Hepatocyte (in vitro differentiated cells): ENCODE measurements at regions not wholly inside any gene's neighbourhood (a gene's known extent, or its start where the extent isn't known, plus 50 kb on each side); places are given as distances from the start of the nearest gene placed in this dataset.

Source experiments
- DNase-seq: peaks from one replicate; pipeline ENCODE4 v3.0.0-alpha.2; 2016; ENCODE audit warnings: low spot score
- H2AFZ ChIP-seq: fragments of 200-600 bp; sonication (generic); 2 replicates; pipeline ENCODE4 v1.6.0; 2016; ENCODE audit warnings: antibody characterized with exemption, mild to moderate bottlenecking
- H3K27ac ChIP-seq: fragments of 200-600 bp; sonication (generic); 2 replicates; pipeline ENCODE4 v1.5.1; 2016; ENCODE audit warnings: mild to moderate bottlenecking
- H3K27me3 ChIP-seq: fragments of 200-600 bp; sonication (generic); 2 replicates; pipeline ENCODE4 v1.6.1; 2016
- H3K36me3 ChIP-seq: fragments of 200-600 bp; sonication (generic); replicated peaks from 2 replicates; pipeline ENCODE4 v1.5.1; 2016; ENCODE audit warnings: low read depth; ENCODE audit not compliant: insufficient read depth
- H3K4me1 ChIP-seq: fragments of 200-600 bp; sonication (generic); 2 replicates; pipeline ENCODE4 v1.5.1; 2016; ENCODE audit warnings: mild to moderate bottlenecking, moderate library complexity; ENCODE audit not compliant: insufficient read depth
- H3K4me2 ChIP-seq: fragments of 200-600 bp; sonication (generic); 2 replicates; pipeline ENCODE4 v1.6.0; 2016
- H3K4me3 ChIP-seq: fragments of 200-600 bp; sonication (generic); 2 replicates; pipeline ENCODE4 v1.5.1; 2016; ENCODE audit warnings: mild to moderate bottlenecking
- H3K79me2 ChIP-seq: fragments of 200-600 bp; sonication (generic); 2 replicates; pipeline ENCODE4 v1.6.0; 2017; ENCODE audit warnings: mild to moderate bottlenecking
- H3K9me2 ChIP-seq: fragments of 200-600 bp; sonication (generic); replicated peaks from 2 replicates; pipeline ENCODE4 v1.6.0; 2017; ENCODE audit warnings: mild to moderate bottlenecking; ENCODE audit not compliant: insufficient read depth
- H3K9me3 ChIP-seq: fragments of 200-600 bp; sonication (generic); 2 replicates; pipeline ENCODE4 v1.5.1; 2016; ENCODE audit warnings: low read depth, mild to moderate bottlenecking
- H4K20me1 ChIP-seq: fragments of 200-600 bp; sonication (generic); 2 replicates; pipeline ENCODE4 v1.6.0; 2016; ENCODE audit warnings: mild to moderate bottlenecking; ENCODE audit not compliant: insufficient read depth, poor library complexity, severe bottlenecking
- EZH2 ChIP-seq: fragments of 200-600 bp; sonication (generic); IDR thresholded peaks from 2 replicates; pipeline ENCODE4 v1.6.1; 2016; ENCODE audit warnings: antibody characterized with exemption, mild to moderate bottlenecking, borderline replicate concordance
- EZH2phosphoT487 ChIP-seq: fragments of 200-600 bp; sonication (generic); IDR thresholded peaks from one replicate; pipeline ENCODE4 v1.6.1; 2018; ENCODE audit warnings: antibody characterized with exemption, mild to moderate bottlenecking, low read depth, moderate library complexity; ENCODE audit not compliant: unreplicated experiment, severe bottlenecking
- WGBS: methylation state at CpG from one replicate; pipeline ENCODE4 v1.1.6; 2016; ENCODE audit warnings: low lambda C conversion rate; ENCODE audit errors: missing lambda C conversion rate; 5-methylcytosine and 5-hydroxymethylcytosine counted together
- TF ChIP-seq, protein P1 (sequence below): fragments of 200-600 bp; sonication (generic); IDR thresholded peaks from 2 replicates; pipeline ENCODE4 v1.5.1; 2016; ENCODE audit warnings: antibody characterized with exemption, mild to moderate bottlenecking; ENCODE audit not compliant: poor library complexity

DNA sequence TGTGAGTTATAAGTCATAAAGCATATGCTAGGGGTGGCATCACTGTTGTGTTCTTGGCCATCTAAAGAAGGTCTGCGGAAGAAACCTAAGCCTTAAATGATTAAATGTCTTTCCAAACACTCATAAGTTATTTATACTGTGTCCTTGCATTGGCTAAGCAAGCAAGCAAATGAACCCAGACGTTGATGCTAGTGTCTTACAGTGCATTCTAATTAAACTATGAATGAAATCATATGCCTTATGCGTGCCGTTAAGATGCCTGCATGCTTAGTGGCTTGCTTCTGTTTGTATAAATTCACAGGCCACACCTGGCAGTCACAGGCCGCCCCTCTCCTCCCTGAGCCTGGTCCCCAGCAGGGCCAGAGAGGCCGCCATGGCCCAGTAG lies 49.9 kb downstream of the RIN2 start:
- Histone ChIP-seq H3K4me1 (no peaks in the 10 kb centered on the region), H3K27me3 (no peaks in the 10 kb centered on the region), H2AFZ (no peak overlapping the region), H3K4me3 (no peak overlapping the region), H4K20me1 (no peaks in the 10 kb centered on the region), H3K27ac (no peak overlapping the region), H3K9me3 (no peaks in the 10 kb centered on the region), H3K79me2 (no peaks in the 10 kb centered on the region), H3K4me2 (no peak overlapping the region), H3K9me2 (no peaks in the 10 kb centered on the region), H3K36me3 (no peaks in the 10 kb centered on the region)
- TF ChIP-seq EZH2 = no peak
- TF ChIP-seq, protein P1, sequence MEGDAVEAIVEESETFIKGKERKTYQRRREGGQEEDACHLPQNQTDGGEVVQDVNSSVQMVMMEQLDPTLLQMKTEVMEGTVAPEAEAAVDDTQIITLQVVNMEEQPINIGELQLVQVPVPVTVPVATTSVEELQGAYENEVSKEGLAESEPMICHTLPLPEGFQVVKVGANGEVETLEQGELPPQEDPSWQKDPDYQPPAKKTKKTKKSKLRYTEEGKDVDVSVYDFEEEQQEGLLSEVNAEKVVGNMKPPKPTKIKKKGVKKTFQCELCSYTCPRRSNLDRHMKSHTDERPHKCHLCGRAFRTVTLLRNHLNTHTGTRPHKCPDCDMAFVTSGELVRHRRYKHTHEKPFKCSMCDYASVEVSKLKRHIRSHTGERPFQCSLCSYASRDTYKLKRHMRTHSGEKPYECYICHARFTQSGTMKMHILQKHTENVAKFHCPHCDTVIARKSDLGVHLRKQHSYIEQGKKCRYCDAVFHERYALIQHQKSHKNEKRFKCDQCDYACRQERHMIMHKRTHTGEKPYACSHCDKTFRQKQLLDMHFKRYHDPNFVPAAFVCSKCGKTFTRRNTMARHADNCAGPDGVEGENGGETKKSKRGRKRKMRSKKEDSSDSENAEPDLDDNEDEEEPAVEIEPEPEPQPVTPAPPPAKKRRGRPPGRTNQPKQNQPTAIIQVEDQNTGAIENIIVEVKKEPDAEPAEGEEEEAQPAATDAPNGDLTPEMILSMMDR = no peak
- no peak for TF ChIP-seq EZH2phosphoT487
- no peak for DNase-seq
- 70% methylated on average over 6 of the region's 6 CpGs for WGBS

DNA sequence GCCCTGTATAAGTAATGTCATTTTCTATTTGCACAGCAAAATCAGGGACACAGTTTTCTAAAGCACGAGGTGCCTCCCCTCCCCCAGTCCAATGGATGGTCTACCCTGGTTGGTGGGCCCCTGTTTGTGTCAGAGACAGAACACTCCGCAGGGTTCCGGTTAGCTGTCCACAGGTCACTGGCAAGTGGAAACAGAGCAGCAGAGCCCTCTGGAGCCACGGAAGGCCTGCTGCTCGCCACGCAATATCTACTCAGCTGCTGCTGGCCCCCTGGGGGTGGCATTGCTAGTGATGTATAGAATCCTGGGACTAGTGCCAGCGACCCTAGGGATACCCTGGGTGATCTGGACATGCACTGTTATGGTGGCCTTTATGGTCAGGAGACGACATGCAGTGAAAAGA lies 50.4 kb downstream of the RIN2 start:
- H3K79me2 ChIP-seq = no peaks in the 10 kb centered on the region
- H3K4me1 ChIP-seq = no peaks in the 10 kb centered on the region
- H3K27ac ChIP-seq = no peak overlapping the region
- TF ChIP-seq EZH2 (no peak), EZH2phosphoT487 (no peak)
- TF ChIP-seq, protein P1 = no peak
- WGBS = 94% methylated on average over 8 of the region's 8 CpGs
- no peak overlapping the region for H2AFZ ChIP-seq
- H3K9me3 ChIP-seq = no peaks in the 10 kb centered on the region
- no peaks in the 10 kb centered on the region for H3K36me3 ChIP-seq
- no peak overlapping the region for H3K4me3 ChIP-seq
- H3K27me3 ChIP-seq = no peaks in the 10 kb centered on the region
- H3K4me2 ChIP-seq = no peak overlapping the region
- H3K9me2 ChIP-seq = no peaks in the 10 kb centered on the region
- H4K20me1 ChIP-seq = no peaks in the 10 kb centered on the region
- no peak for DNase-seq

DNA sequence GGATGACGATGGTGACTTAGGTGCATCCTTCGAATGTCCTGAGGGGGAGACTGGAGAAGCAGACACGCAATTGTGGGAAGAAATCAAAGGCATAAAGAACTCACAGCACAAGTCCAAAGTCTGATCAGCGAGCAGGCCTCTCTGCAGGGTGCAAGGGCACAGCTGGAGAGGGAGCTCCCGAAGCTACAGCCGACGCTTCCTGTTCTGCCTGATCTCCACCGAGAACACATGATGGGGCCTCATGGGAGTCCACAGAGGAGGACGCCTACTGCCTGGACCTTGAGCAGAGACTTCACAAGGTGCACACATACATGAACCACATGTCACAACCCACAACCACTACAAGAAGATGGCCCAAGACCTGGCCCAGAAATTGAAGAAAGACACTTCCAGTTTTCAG lies 51.4 kb downstream of the RIN2 start:
- H3K4me3 ChIP-seq = no peak overlapping the region
- H3K36me3 ChIP-seq = no peaks in the 10 kb centered on the region
- H3K4me2 ChIP-seq = no peak overlapping the region
- no peaks in the 10 kb centered on the region for H3K27me3 ChIP-seq
- no peaks in the 10 kb centered on the region for H4K20me1 ChIP-seq
- H3K79me2 ChIP-seq = no peaks in the 10 kb centered on the region
- no peaks in the 10 kb centered on the region for H3K9me2 ChIP-seq
- H3K27ac ChIP-seq = no peak overlapping the region
- no peak overlapping the region for H2AFZ ChIP-seq
- no peaks in the 10 kb centered on the region for H3K4me1 ChIP-seq
- no peak for DNase-seq
- H3K9me3 ChIP-seq = no peaks in the 10 kb centered on the region
- WGBS = 90% methylated on average over 9 of the region's 9 CpGs
- no peak for TF ChIP-seq EZH2phosphoT487
- TF ChIP-seq, protein P1 = no peak
- no peak for TF ChIP-seq EZH2

DNA sequence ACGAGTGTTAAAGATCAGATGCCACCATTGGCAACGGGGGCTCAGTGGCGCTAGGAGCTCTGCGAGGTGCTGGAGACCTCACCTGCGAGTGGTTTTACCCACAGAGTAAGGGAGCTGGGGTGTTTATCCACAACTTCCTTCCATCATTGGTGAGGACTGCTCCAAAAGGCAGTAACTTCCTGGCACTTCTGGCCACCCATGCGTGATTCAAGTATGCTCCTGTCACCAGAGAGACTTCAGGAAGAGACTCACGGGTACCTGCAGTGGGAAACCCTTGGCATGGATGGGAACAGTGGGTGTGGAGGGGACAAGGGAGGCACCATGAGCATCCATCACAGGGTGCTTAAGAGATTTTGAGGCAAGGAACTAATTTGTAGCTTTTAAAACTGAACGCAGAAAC lies 53.2 kb downstream of the RIN2 start:
- H3K27me3 ChIP-seq = no peaks in the 10 kb centered on the region
- no peak for DNase-seq
- H4K20me1 ChIP-seq = no peaks in the 10 kb centered on the region
- H3K79me2 ChIP-seq = no peaks in the 10 kb centered on the region
- H3K9me3 ChIP-seq = no peaks in the 10 kb centered on the region
- WGBS = 94% methylated on average over 8 of the region's 8 CpGs
- no peak overlapping the region for H3K4me3 ChIP-seq
- H3K27ac ChIP-seq = no peak overlapping the region
- H3K4me2 ChIP-seq = no peak overlapping the region
- H3K4me1 ChIP-seq = no peaks in the 10 kb centered on the region
- H3K36me3 ChIP-seq = no peaks in the 10 kb centered on the region
- H2AFZ ChIP-seq = no peak overlapping the region
- TF ChIP-seq, protein P1 = no peak
- TF ChIP-seq EZH2 (no peak), EZH2phosphoT487 (no peak)
- H3K9me2 ChIP-seq = no peaks in the 10 kb centered on the region
